GM12801 (cell line): ENCODE measurements at regions not wholly inside any gene's neighbourhood (a gene's known extent, or its start where the extent isn't known, plus 50 kb on each side); places are given as distances from the start of the nearest gene placed in this dataset.

Experiments
- TF ChIP-seq, protein P1 (sequence below): IDR thresholded peaks from one replicate; pipeline ENCODE4 v1.5.1; 2011; ENCODE audit warnings: control low read depth; ENCODE audit not compliant: insufficient read length; ENCODE audit errors: extremely low read depth

DNA sequence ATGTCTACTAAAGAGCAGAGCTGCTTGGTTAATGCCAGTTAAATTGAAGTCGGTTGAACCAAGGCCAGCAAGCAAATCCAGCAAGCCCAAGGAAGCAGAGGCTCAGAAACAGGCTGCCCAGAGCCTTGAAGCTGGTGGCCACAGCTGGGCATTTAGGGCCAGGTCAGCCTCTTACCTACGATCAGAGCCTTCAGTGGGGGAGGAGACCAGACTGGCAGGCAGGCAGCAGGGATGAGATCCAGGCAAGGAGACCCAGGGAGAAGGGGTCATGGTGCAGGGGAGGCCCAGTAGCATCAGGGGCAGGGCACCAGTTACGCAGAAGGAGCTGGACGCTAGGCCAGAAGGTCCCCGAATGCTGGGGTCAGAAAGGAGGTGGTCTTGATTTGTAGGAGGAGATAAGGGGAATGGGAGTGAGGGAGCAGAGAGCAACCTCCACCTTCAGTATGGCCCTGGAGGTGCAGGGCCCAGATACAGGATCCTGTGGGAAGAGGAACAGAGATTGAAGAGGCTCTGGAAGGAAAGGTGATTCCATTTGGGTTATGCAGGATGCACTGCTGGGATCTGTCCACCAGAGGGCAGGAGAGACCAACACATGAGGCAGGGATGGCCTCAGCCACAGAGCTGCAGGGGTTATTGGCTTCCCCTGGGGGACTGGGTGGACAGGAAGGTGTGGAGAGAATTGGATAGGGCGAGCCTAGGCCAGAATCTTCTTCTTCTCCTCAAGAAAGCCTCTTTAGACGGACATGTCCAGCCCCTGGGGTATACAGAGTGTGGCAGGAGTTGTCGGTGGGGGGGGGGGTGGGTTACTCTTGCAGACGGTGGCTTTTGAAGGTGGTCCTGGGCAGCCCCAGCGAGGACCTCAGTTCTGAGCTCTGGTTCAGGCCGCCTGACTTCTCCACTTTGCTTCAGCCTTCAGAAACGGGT lies 132.6 kb upstream of the PODXL start:
- TF ChIP-seq, protein P1, sequence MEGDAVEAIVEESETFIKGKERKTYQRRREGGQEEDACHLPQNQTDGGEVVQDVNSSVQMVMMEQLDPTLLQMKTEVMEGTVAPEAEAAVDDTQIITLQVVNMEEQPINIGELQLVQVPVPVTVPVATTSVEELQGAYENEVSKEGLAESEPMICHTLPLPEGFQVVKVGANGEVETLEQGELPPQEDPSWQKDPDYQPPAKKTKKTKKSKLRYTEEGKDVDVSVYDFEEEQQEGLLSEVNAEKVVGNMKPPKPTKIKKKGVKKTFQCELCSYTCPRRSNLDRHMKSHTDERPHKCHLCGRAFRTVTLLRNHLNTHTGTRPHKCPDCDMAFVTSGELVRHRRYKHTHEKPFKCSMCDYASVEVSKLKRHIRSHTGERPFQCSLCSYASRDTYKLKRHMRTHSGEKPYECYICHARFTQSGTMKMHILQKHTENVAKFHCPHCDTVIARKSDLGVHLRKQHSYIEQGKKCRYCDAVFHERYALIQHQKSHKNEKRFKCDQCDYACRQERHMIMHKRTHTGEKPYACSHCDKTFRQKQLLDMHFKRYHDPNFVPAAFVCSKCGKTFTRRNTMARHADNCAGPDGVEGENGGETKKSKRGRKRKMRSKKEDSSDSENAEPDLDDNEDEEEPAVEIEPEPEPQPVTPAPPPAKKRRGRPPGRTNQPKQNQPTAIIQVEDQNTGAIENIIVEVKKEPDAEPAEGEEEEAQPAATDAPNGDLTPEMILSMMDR = peak; percentile 86

DNA sequence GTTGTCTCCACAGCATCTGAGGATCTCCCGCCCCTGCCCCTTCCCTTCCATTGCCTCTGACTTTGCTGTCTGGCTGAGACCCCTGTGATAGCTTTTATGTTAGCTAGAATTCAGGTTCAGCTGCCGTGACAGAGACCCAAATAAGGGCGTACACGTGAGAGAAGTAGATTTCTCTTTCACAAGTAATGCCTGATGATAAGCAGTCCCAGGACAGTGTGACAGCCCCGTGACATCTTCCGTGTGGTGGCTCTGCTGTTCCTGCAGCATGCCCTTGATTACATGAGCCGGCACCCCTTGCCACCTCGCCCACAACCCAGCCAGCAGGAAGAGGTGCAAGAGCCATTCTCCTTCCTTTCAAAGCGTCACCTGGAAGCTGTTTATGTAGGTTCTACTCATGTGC lies 130.9 kb upstream of the PODXL start:
- TF ChIP-seq, protein P1 = no peak

DNA sequence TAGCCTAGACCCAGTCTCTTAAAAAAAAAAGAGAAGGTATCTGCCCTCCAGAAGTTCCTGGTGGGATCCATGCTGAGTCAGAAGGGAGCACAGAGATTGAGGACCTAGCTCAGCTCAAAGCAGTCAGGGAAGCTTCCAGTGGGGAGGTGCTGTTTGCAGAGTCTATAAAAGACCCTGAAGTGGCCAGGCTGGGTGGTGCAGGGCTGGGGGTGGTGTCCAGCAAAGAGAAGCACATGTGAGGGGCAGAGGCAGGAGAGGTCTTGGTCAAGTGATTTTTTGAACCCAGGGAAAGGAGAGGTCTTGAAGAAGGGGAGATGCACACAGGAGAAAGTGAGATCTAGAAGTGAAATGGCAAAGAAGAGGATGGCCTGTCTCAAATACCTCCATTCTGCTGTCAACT lies 130.4 kb upstream of the PODXL start:
- TF ChIP-seq, protein P1 = no peak

DNA sequence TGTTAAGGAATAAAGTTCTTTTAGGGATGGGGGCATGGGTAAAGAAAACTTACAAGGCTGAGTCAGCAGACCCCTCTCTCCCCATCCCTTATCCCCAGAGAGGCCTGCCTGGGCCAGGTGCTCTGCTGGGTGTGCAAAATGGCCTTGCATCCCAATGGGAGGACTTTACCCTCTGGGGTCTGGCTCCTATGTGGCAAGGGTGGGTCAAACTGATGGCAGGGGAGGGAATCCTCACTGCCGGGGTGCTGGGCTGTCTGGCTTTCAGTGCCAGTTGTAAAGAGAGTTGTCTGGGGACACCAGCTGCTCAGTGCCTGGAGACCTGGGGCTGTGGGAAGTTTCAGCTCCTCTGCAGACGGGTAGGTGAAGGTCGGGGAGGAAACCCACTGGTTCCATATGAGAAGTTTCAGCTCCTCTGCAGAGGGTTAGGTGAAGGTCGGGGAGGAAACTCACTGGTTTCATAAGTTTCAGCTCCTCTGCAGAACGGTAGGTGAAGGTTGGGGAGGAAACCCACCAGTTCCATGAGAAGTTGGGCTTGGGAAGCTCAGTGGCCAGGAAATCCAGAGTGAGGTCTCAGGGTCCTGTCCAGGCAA lies 127.2 kb upstream of the PODXL start:
- TF ChIP-seq, protein P1 = no peak

DNA sequence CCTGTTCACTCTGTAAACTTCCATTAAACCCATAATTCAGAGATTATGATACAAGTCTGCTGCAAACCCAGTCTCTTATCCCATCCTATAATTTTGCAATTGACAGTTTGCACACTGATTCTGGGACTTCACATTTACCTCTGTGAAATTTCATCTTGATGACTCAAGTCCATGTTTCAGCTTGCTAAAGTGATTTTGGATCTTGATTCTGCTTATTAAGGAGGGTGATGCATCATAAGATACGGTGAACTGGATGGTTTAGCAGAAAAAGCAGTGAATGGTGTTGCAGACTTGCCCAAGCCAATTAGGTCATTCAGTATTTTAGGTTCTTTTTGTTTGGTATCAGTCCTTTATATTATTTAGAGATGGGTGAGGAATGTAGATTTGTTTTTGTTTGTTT lies 125.5 kb upstream of the PODXL start:
- TF ChIP-seq, protein P1 = no peak

DNA sequence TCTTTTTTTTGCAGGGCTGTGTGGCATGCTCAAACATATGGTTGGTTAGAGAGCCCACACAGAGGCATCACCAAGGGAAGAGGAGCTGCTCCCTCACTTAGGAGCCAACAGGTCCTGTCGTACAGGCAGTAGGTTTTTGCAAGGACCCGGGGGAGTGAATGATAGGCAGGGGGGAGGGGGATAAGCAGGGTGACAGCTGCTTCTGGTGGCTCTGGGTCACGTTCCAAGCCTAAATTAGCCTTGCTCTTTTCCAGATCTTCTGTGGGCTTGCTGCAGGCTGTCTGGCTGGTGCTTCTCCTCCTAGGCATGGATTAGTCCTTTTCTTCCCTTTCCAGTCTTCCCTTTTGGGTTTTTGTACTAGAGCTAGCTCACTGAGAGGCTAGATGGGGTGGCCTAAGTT lies 117.7 kb upstream of the PODXL start:
- TF ChIP-seq, protein P1 = no peak

DNA sequence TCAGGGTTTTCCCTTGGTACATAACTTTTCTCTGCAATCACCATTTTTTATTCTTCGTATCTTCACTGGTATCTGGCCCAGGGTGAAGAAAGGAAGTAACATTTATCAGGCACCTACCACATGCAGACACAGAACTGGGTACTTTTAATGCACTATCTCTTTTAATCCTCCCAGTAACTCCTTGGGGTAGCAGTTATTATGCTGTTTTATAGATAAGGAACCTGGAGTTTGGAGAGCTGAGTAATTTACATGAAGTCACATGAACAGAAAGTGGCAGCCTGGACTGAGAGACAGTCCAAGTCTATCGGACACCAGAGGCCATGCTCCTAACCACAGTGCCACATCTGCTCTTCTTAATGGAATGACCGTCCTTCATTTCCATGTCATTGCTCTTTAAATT lies 117.1 kb upstream of the PODXL start:
- TF ChIP-seq, protein P1 = no peak
